HG02588 (cell line): ENCODE measurements at regions not wholly inside any gene's neighbourhood (a gene's known extent, or its start where the extent isn't known, plus 50 kb on each side); places are given as distances from the start of the nearest gene placed in this dataset.

Experiments
- ATAC-seq: cut with Tn5 transposase; IDR thresholded peaks from one replicate; pipeline ENCODE4 v1.9.1; 2021; ENCODE audit warnings: mild to moderate bottlenecking, moderate library complexity; ENCODE audit not compliant: unreplicated experiment

- no peak for ATAC-seq
Observed at GRCh38 chr3:113136071-113136470, 75.3 kb upstream of the BOC start.

- ATAC-seq, result no peak
Observed at GRCh38 chr3:113136544-113136943, 74.8 kb upstream of the BOC start.

GRCh38 chr3:113138839-113139743 lies 72.3 kb upstream of the BOC start:
- no peak for ATAC-seq

GRCh38 chr3:113140876-113141275 lies 70.5 kb upstream of the BOC start:
- ATAC-seq, result peak; percentile 41

- ATAC-seq, result no peak
Observed at GRCh38 chr3:113141543-113141942, 69.8 kb upstream of the BOC start.

GRCh38 chr3:113142476-113142875 lies 68.9 kb upstream of the BOC start:
- no peak for ATAC-seq

GRCh38 chr3:113143353-113143752 lies 68.0 kb upstream of the BOC start:
- no peak for ATAC-seq

- ATAC-seq, result no peak
Observed at GRCh38 chr3:113147681-113148261, 63.6 kb upstream of the BOC start.

- no peak for ATAC-seq
Observed at GRCh38 chr3:113148284-113148683, 63.1 kb upstream of the BOC start.

GRCh38 chr3:113150250-113150649 lies 61.1 kb upstream of the BOC start:
- ATAC-seq, result no peak

- no peak for ATAC-seq
Observed at GRCh38 chr3:113151461-113152031, 59.8 kb upstream of the BOC start.

GRCh38 chr3:113152849-113153248 lies 58.5 kb upstream of the BOC start:
- ATAC-seq, result no peak

- peak; percentile 89 for ATAC-seq
Observed at GRCh38 chr3:113153499-113154107, 57.8 kb upstream of the BOC start.

GRCh38 chr3:113156816-113157333 lies 54.5 kb upstream of the BOC start:
- ATAC-seq, result no peak

- no peak for ATAC-seq
Observed at GRCh38 chr3:113157408-113158030, 53.8 kb upstream of the BOC start.

- ATAC-seq, result no peak
Observed at GRCh38 chr3:113158171-113158570, 53.2 kb upstream of the BOC start.
